ENCODE measurements at regions not wholly inside any gene's neighbourhood (a gene's known extent, or its start where the extent isn't known, plus 50 kb on each side); places are given as distances from the start of the nearest gene placed in this dataset.

DNA sequence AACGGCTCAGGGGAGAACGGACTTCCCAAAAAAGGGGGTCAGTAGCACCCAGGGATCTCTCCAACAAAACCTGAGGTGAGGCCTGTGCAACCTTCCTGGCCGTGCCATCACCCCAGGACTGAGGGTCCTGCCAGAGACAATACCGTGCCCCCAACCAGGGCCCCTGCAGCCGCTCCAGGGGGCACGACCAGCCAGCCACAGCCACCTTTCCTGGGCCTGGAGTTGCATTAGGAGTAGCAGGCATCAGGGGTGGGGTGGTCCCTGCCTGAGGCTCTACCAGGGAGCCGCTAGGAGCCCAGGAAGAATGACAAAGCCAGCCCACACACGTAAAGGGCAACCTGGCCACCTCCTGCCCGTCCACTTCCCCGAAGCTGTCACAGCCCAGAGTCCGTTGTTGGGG, 137.8 kb downstream of the BRD1 start:
- no peak overlapping the region for H3K27ac ChIP-seq
- TF ChIP-seq CTCF (IDR thresholded peaks at IDR 0.05) (no peak), ZFX (IDR thresholded peaks at IDR 0.05; ENCODE audit: borderline replicate concordance) (no peak)

DNA sequence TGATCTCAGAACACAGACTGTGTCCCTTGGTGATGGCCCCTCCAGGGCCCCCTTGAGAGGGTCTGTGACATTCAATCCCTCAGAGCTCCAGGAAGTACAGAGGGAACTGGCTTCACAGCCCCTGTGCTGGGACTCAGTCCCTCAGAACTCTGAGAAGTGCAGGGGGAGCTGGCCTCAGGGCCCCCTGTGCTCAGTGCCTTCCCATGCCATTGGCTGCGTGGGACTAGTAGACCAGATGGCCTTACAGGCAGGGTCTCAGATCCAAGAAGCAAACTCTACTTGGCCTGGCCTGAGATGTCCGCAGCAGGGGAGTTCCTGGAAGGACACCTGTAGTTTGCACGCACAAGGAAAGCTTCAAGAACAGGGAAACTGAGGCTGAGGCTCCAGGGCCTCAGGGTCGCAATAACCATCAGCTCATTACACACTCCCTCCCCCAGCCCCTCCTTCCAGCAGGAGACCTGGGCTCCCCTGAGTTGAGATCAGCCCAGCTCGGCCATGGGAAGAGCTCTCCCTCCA, 138.4 kb downstream of the BRD1 start:
- H3K27ac ChIP-seq, result no peak overlapping the region
- TF ChIP-seq ZFX (IDR thresholded peaks at IDR 0.05; ENCODE audit: borderline replicate concordance) (no peak), CTCF (IDR thresholded peaks at IDR 0.05) (no peak)

GRCh38 chr22:49688516-49689254, 139.0 kb downstream of the BRD1 start:
- no peak overlapping the region for H3K27ac ChIP-seq
- TF ChIP-seq CTCF (IDR thresholded peaks at IDR 0.05) (no peak), ZFX (IDR thresholded peaks at IDR 0.05; ENCODE audit: borderline replicate concordance) (no peak)

- H3K27ac ChIP-seq, result no peak overlapping the region
- TF ChIP-seq ZFX (IDR thresholded peaks at IDR 0.05; ENCODE audit: borderline replicate concordance) (no peak), CTCF (IDR thresholded peaks at IDR 0.05) (no peak)
Observed at GRCh38 chr22:49687786-49688515, 139.7 kb downstream of the BRD1 start.

DNA sequence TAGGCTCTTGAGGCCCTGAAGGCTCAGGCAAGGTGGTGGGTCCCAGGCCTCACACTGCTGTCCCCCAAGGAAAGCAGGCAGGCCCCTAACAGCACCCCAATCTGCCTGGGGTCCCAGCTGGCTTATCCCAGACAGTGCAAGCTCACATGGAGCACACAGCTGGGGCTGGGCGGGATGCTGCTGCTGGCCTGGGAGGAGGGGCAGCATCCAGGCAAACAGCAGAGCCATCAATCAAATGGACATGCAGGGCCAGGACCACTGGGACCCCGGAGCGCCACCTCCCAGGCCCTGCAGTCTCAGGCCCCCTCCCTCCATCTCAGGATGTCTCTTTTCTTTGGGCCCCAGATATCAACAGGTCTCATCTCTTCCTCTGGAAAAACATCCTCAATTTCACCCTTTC, 140.3 kb downstream of the BRD1 start:
- TF ChIP-seq CTCF (IDR thresholded peaks at IDR 0.05) (no peak), ZFX (IDR thresholded peaks at IDR 0.05; ENCODE audit: borderline replicate concordance) (no peak)
- no peak overlapping the region for H3K27ac ChIP-seq

DNA sequence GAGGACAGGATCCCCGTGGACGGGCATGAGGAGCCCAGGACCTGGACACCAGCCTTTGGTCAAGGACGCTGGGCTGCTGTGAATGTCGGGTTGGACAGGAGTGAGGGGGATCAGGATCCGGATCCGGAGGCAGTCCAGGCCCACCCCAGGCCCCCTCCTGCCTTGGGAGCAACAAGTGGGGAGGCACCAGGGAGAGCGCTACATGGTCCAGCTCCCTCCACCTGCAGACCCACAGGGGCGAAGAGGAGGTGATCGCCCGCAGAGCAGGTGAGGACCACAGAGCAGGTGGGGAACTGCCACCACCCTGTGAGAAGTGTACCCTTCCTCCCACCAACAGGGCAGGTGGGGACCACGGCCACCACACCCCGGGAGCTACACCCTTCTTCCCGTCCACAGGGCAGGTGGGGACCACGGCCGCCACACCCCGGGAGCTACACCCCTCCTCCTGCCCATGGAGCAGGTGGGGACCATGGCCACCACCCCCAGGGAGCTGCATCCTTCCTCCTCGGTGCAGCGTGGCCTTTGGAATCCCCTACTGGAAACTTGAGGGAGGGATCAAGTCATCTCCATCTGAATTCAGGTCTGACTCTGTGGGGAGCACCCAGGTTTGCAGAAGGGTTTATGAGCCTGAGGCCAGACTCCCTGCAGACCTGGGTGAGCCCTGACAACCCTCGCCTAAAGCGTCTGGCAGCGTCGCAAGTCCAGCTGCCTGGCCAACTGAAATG, 141.0 kb downstream of the BRD1 start:
- no peak overlapping the region for H3K27ac ChIP-seq
- no peak for TF ChIP-seq ZFX (IDR thresholded peaks at IDR 0.05; ENCODE audit: borderline replicate concordance)
- no peak for TF ChIP-seq CTCF (IDR thresholded peaks at IDR 0.05)
